Thoracic aorta (tissue), 2 donors: ENCODE measurements at regions not wholly inside any gene's neighbourhood (a gene's known extent, or its start where the extent isn't known, plus 50 kb on each side); places are given as distances from the start of the nearest gene placed in this dataset.

Source experiments
- ATAC-seq: fragments of 150-250 bp; one replicate; pipeline ENCODE4 v1.8.0; 2017; ENCODE audit warnings: low read depth; ENCODE audit not compliant: insufficient number of reproducible peaks, low FRiP score
- DNase-seq: peaks from one replicate; pipeline ENCODE4 v3.0.0-alpha.2; 2020; ENCODE audit warnings: low spot score
- H3K27ac ChIP-seq, 2 donors: fragments of 200-600 bp; sonication (generic); 1 replicate in 1 of 2; 2 replicates in 1 of 2; pipeline ENCODE4 v1.5.1; 2016; ENCODE audit warnings: mild to moderate bottlenecking in 2 of 2, moderate library complexity in 2 of 2
- H3K27me3 ChIP-seq: fragments of 200-600 bp; sonication (generic); replicated peaks from 2 replicates; pipeline ENCODE4 v1.6.0; 2016; ENCODE audit warnings: mild to moderate bottlenecking; ENCODE audit not compliant: insufficient read depth
- H3K36me3 ChIP-seq: fragments of 200-600 bp; sonication (generic); one replicate; pipeline ENCODE4 v1.5.1; 2016
- H3K4me1 ChIP-seq, 2 donors: fragments of 200-600 bp; sonication (generic); 1 replicate in 1 of 2; 2 replicates in 1 of 2; pipeline versions ENCODE4 v1.5.1 to v1.6.0; 2016; ENCODE audit warnings: low read depth in 2 of 2, mild to moderate bottlenecking in 1 of 2; ENCODE audit not compliant: control insufficient read depth in 1 of 2
- H3K4me3 ChIP-seq: fragments of 200-600 bp; sonication (generic); 2 replicates; pipeline ENCODE4 v1.5.1; 2016; ENCODE audit warnings: mild to moderate bottlenecking
- H3K9me3 ChIP-seq: fragments of 200-600 bp; sonication (generic); 2 replicates; pipeline ENCODE4 v1.5.1; 2016
- TF ChIP-seq, protein P1 (sequence below): fragments of 200-600 bp; sonication (generic); IDR thresholded peaks from one replicate; pipeline ENCODE4 v1.5.1; 2019; ENCODE audit warnings: antibody characterized with exemption

DNA sequence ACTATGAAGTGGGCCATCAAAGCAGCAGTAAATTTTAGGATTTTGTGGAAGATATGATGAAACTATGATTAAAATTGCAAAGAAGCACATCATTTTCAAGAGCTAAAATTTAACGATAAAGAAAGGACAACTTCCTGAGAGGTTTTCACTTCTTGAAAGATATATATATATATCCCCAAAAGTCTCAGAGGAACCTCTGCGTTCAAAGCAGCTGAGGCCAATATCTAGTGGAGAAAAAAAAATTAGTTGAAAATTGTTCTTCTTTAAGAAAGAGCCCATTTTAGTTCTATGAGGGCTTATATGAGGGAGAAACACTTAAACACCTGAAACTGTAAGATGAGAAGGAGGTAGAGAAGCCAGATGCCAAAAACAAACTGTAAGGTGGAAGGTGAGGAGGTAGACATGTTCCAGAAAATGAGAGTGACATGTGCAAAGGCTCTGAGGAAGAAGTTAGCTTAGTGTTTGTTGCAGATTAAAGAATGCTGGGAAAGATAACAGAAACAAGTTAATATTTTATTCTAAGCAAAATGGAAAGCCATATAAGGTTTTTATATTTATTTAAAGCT is 72.9 kb upstream of the VRK2 start:
- Histone ChIP-seq H3K4me1 (no peaks in the 10 kb centered on the region), H3K36me3 (no peaks in the 10 kb centered on the region), H3K27me3 (no peaks in the 10 kb centered on the region), H3K4me3 (no peak overlapping the region), H3K27ac (no peak overlapping the region), H3K9me3 (peaks cover 3% of the 10 kb centered on the region)
- TF ChIP-seq, protein P1, sequence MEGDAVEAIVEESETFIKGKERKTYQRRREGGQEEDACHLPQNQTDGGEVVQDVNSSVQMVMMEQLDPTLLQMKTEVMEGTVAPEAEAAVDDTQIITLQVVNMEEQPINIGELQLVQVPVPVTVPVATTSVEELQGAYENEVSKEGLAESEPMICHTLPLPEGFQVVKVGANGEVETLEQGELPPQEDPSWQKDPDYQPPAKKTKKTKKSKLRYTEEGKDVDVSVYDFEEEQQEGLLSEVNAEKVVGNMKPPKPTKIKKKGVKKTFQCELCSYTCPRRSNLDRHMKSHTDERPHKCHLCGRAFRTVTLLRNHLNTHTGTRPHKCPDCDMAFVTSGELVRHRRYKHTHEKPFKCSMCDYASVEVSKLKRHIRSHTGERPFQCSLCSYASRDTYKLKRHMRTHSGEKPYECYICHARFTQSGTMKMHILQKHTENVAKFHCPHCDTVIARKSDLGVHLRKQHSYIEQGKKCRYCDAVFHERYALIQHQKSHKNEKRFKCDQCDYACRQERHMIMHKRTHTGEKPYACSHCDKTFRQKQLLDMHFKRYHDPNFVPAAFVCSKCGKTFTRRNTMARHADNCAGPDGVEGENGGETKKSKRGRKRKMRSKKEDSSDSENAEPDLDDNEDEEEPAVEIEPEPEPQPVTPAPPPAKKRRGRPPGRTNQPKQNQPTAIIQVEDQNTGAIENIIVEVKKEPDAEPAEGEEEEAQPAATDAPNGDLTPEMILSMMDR = no peak
- ATAC-seq (no peak), DNase-seq (no peak)

DNA sequence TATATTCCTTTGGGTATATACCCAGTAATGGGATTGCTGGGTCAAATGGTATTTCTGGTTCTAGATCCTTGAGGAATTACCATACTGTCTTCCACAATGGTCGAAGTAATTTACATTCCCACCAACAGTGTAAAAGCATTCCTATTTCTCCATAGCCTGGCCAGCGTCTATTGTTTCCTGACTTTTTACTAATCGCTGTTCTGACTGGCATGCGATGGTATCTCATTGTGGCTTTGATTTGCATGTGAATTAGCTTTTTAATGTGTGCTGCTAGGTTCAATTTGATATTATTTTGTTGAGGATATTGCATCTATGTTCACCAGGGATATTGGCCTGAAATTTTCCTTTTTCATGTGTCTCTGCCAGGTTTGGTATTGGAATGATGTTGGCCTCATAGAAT is 67.4 kb upstream of the VRK2 start:
- TF ChIP-seq, protein P1 = no peak
- H3K9me3 ChIP-seq = no peaks in the 10 kb centered on the region
- H3K36me3 ChIP-seq = no peaks in the 10 kb centered on the region
- no peaks in the 10 kb centered on the region for H3K4me1 ChIP-seq
- H3K27me3 ChIP-seq = no peaks in the 10 kb centered on the region
- H3K4me3 ChIP-seq = no peak overlapping the region
- no peak for DNase-seq
- no peak overlapping the region for H3K27ac ChIP-seq
- no peak for ATAC-seq

DNA sequence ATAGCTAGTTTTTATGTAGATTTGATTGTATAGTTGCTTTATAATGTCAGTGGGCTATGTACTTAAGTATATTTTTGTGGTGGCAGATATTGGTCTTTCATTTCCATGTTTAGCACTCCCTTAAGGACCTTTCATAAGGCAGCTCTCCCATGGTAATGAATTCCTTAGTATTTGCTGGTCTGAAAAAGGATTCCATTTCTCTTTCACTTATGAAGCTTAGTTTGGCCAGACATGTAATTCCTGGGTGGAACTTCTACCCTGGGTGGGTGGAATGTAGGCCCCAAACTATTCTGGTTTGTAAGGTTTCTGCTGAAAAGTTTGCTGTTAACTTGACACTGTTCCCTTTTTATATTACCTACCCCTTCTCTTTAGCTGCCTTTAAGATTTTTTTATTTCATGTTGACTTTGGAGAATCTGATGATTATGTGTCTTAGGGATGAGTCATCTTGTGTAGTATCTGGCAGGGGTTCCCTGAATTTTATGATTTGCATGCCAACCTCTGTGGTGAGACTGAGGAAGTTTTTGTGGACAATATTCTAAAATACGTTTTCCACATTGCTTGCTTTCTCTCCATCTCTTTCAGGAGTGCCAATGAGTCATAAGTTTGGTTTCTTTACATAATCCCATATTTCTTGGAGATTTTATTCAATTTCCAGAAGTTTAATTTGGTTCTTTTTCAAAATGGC is 65.4 kb upstream of the VRK2 start:
- no peak overlapping the region for H3K4me3 ChIP-seq
- H3K27ac ChIP-seq = no peak overlapping the region
- ATAC-seq (no peak), DNase-seq (no peak)
- TF ChIP-seq, protein P1 = no peak
- no peaks in the 10 kb centered on the region for H3K9me3 ChIP-seq
- H3K36me3 ChIP-seq = no peaks in the 10 kb centered on the region
- no peaks in the 10 kb centered on the region for H3K27me3 ChIP-seq
- H3K4me1 ChIP-seq = no peaks in the 10 kb centered on the region

DNA sequence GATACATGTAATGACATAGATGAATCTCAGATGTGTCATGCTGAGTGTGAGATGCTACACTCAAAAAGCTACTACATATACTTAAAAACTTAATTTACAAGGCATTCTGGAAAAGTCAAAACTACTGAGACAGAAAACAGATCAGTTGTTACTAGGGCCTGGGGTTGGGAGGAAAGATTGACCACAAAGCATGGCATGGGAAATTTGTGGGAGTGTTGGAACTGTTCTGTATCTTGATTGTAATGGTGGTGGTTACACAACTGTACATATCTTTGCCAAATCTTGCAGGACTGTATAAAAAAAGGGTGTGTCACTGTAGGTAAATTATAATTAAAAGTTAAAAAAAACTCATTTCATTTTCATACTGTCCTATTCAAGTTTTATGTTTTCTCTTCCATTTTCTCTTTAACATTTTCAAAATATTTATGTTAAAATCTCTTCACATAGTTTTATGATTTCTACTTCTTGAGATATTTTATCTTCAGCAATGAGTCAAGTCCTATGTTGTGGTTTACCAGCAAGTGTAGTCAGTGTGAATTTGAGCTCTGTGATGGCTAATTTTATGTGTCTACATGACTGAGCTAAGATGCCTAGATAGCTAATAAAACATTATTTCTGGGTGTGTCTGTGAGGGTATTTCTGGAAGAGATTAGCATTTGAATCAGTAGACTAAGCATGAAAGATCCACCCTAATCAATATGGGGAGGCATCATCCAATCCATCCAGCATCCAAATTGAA is 58.6 kb upstream of the VRK2 start:
- no peaks in the 10 kb centered on the region for H3K9me3 ChIP-seq
- no peaks in the 10 kb centered on the region for H3K4me1 ChIP-seq
- H3K27ac ChIP-seq = no peak overlapping the region
- H3K4me3 ChIP-seq = no peak overlapping the region
- no peak for DNase-seq
- no peaks in the 10 kb centered on the region for H3K27me3 ChIP-seq
- no peak for ATAC-seq
- H3K36me3 ChIP-seq = no peaks in the 10 kb centered on the region
- TF ChIP-seq, protein P1 = no peak

DNA sequence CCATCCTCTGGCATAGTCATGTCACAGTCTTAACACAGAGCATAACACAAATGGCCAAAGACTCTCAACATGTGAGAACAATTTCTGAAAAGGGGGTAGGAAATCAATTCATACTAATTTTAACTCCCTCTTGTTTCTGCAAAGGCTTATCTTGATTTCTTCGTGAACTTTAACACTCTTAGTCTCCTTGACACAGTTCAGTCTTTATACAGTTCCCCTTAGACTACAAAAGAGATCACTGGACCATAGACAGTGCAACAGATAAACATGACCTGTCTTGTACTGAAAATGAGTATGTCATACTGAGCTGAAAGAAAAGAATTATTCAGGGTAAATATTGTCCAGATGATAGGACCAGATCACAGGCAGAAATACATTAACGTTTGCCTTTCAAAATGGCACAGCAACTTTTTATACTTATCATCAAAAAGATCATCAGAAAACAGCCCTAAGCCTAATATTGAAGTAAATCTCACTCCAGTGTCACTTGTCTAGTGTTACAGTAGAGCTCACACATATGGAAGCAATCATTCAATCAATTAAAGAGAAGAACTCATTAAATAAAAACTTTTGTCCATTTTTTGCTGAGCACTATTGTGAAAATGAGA is 56.4 kb upstream of the VRK2 start:
- no peak for ATAC-seq
- no peak for DNase-seq
- Histone ChIP-seq H3K4me1 (no peaks in the 10 kb centered on the region), H3K9me3 (no peaks in the 10 kb centered on the region), H3K36me3 (no peaks in the 10 kb centered on the region), H3K4me3 (no peak overlapping the region), H3K27ac (no peak overlapping the region), H3K27me3 (no peaks in the 10 kb centered on the region)
- TF ChIP-seq, protein P1 = no peak
